ENCODE measurements at regions not wholly inside any gene's neighbourhood (a gene's known extent, or its start where the extent isn't known, plus 50 kb on each side); places are given as distances from the start of the nearest gene placed in this dataset.

GRCh38 chr2:12804091-12804856 lies 87.5 kb downstream of the TRIB2 start (continued):
- no peak for TF ChIP-seq IKZF5 (CRISPR knock-in tag; IDR thresholded peaks at IDR 0.05)

GRCh38 chr2:12805033-12805432 lies 88.3 kb downstream of the TRIB2 start:
- in situ Hi-C loops (cut with HindIII; ENCODE audit: extremely low pct_ligation_motif_present, low pct_unique_long_range_greater_than_20kb) = no loop called here
- no peak overlapping the region for H3K4me2 ChIP-seq (ENCODE audit: low read depth, low read length)

More at GRCh38 chr2:12805033-12805432, 88.3 kb downstream of the TRIB2 start:
- H2AFZ ChIP-seq (ENCODE audit: low read length) = no peak overlapping the region
- H3K79me2 ChIP-seq (ENCODE audit: insufficient read depth, low read length) = no peaks in the 10 kb centered on the region
- FAIRE-seq = no peak
- intact Hi-C loops (cut with micrococcal nuclease; ENCODE audit: unreplicated experiment) = no loop called here
- H3K27me3 ChIP-seq (ENCODE audit: control insufficient read depth in 1 of 2, insufficient read depth in 2 of 2, low read length in 2 of 2) = no peaks in the 10 kb centered on the region
- no peak for ATAC-seq
- BruUV-seq (replicated peaks) = no TSS peak
- H3K27ac ChIP-seq (ENCODE audit: extremely low read length, insufficient read depth, low read length) = no peak overlapping the region
- H3K4me3 ChIP-seq (replicated peaks in 1 of 3; ENCODE audit: insufficient read depth in 1 of 3, low read depth in 2 of 3, low read length in 3 of 3) = no peak overlapping the region
- CTCF ChIA-PET (ENCODE audit: low intra/inter-chr PET ratio, low total read pairs) = no interaction called here
- no peak overlapping the region for H3K9ac ChIP-seq (ENCODE audit: insufficient read depth, low read depth, low read length)
- peaks cover 31% of the 10 kb centered on the region for H3K9me3 ChIP-seq (ENCODE audit: low read length)
- POLR2A ChIA-PET = no interaction called here
- no peaks in the 10 kb centered on the region for H3K36me3 ChIP-seq (replicated peaks in 1 of 2; ENCODE audit: control insufficient read depth in 1 of 2, insufficient read depth in 2 of 2, low read length in 2 of 2)
- H3K4me1 ChIP-seq (ENCODE audit: insufficient read depth, low read length) = no peaks in the 10 kb centered on the region
- DNase-seq (ENCODE audit: low spot score) = no peak
- no peak for TF ChIP-seq NFIC (IDR thresholded peaks at IDR 0.05; ENCODE audit: low read length)
- no peak for TF ChIP-seq ETV6 (CRISPR knock-in tag; conservative IDR thresholded peaks at IDR 0.05)
- no peak for TF ChIP-seq ZNF160 (CRISPR knock-in tag; IDR thresholded peaks at IDR 0.05)
- no peak for TF ChIP-seq SNAPC5 (CRISPR knock-in tag; IDR thresholded peaks at IDR 0.05; ENCODE audit: borderline replicate concordance)
- no peak for TF ChIP-seq ISX (CRISPR knock-in tag; conservative IDR thresholded peaks at IDR 0.05)
- no peak for TF ChIP-seq BRD4 (CRISPR knock-in tag; IDR thresholded peaks at IDR 0.05)
- no peak for TF ChIP-seq TSC22D2 (CRISPR knock-in tag; IDR thresholded peaks at IDR 0.05; ENCODE audit: borderline replicate concordance)
- TF ChIP-seq POLR2G (IDR thresholded peaks at IDR 0.05; ENCODE audit: low read depth, low read length) = no peak
- TF ChIP-seq ZNF576 (CRISPR knock-in tag; IDR thresholded peaks at IDR 0.05) = no peak
- no peak for TF ChIP-seq NCOA1 (CRISPR knock-in tag; IDR thresholded peaks at IDR 0.05)
- no peak for TF ChIP-seq ZMYM4 (CRISPR knock-in tag; IDR thresholded peaks at IDR 0.05)
- no peak for TF ChIP-seq RBM39 (IDR thresholded peaks at IDR 0.05; ENCODE audit: low read depth, low read length, poor library complexity, severe bottlenecking)
- no peak for TF ChIP-seq ZSCAN12 (CRISPR knock-in tag; IDR thresholded peaks at IDR 0.05)
- TF ChIP-seq ZNF503 (CRISPR knock-in tag; IDR thresholded peaks at IDR 0.05) = no peak
- TF ChIP-seq ZFP1 (CRISPR knock-in tag; IDR thresholded peaks at IDR 0.05) = no peak
- no peak for TF ChIP-seq CTCF (CRISPR knock-in tag; IDR thresholded peaks at IDR 0.05)
- no peaks in the 10 kb centered on the region for H4K20me1 ChIP-seq (ENCODE audit: insufficient read depth, low read length)

Measured in HepG2 (cell line).